IMR-90 (cell line): ENCODE measurements at regions not wholly inside any gene's neighbourhood (a gene's known extent, or its start where the extent isn't known, plus 50 kb on each side); places are given as distances from the start of the nearest gene placed in this dataset.

ENCODE experiments used
- ATAC-seq: fragments of 200-7000 bp; cut with Tn5 transposase; 2 replicates; pipeline ENCODE4 v1.9.1; 2020; ENCODE audit warnings: low read depth, mild to moderate bottlenecking, moderate library complexity
- BruUV-seq: library from RNA; stranded (reverse); fragments of 400-500 nt; replicated peaks from 2 replicates; lab custom pipeline; 2021; lab: Mats Ljungman, UMichigan
- CTCF ChIA-PET: fragments of 300-600 bp; formaldehyde crosslinking; extraction: SDS; loops from one replicate; lab custom pipeline; 2021; ENCODE audit warnings: antibody characterized with exemption; lab: Yijun Ruan, JAX
- POLR2A ChIA-PET: fragments of 300-600 bp; sonication (Branson Sonifier 250); formaldehyde crosslinking; loops from one replicate; lab custom pipeline; 2022; ENCODE audit warnings: antibody characterized with exemption; ENCODE audit not compliant: unreplicated experiment; lab: Charles Lee
- DNase-seq: peaks from one replicate; pipeline ENCODE4 v3.0.0; 2013
- H2AFZ ChIP-seq: replicated peaks from 2 replicates; pipeline ENCODE3; 2013; ENCODE audit warnings: low read length, mild to moderate bottlenecking; ENCODE audit not compliant: poor library complexity
- H2AK5ac ChIP-seq: 2 replicates; pipeline ENCODE4 v1.6.1; 2013; ENCODE audit warnings: low read depth, low read length, inconsistent platforms
- H2AK9ac ChIP-seq: replicated peaks from 2 replicates; pipeline ENCODE3; 2013; ENCODE audit warnings: mild to moderate bottlenecking, low read depth, low read length, moderate library complexity; ENCODE audit not compliant: poor library complexity
- H2BK120ac ChIP-seq: 2 replicates; pipeline ENCODE4 v1.6.1; 2013; ENCODE audit warnings: low read depth, low read length, inconsistent platforms
- H2BK15ac ChIP-seq: 3 replicates; pipeline ENCODE4 v1.6.1; 2013; ENCODE audit warnings: low read depth, low read length, inconsistent platforms
- H2BK20ac ChIP-seq: 2 replicates; pipeline ENCODE4 v1.6.1; 2013; ENCODE audit warnings: low read depth, mild to moderate bottlenecking, inconsistent platforms, low read length, moderate library complexity
- H2BK5ac ChIP-seq: 2 replicates; pipeline ENCODE4 v1.6.1; 2013; ENCODE audit warnings: mild to moderate bottlenecking, low read depth, low read length, inconsistent platforms; ENCODE audit not compliant: poor library complexity, severe bottlenecking
- H3K14ac ChIP-seq: replicated peaks from 2 replicates; pipeline ENCODE4 v1.6.1; 2013; ENCODE audit warnings: low read depth, low read length, inconsistent platforms
- H3K18ac ChIP-seq: 2 replicates; pipeline ENCODE4 v1.6.1; 2013; ENCODE audit warnings: low read depth, low read length, control low read depth
- H3K23ac ChIP-seq: 2 replicates; pipeline ENCODE4 v1.6.1; 2013; ENCODE audit warnings: low read depth, low read length, inconsistent platforms
- H3K27ac ChIP-seq: 2 replicates; pipeline ENCODE4 v1.5.1; 2013; ENCODE audit warnings: mild to moderate bottlenecking, control low read depth, low read length; ENCODE audit not compliant: insufficient read depth
- H3K27me3 ChIP-seq: 2 replicates; pipeline ENCODE4 v1.6.1; 2013; ENCODE audit warnings: low read length; ENCODE audit not compliant: control insufficient read depth, insufficient read depth
- H3K36me3 ChIP-seq: 2 replicates; pipeline ENCODE4 v1.6.1; 2013; ENCODE audit warnings: low read length, mixed read lengths; ENCODE audit not compliant: control insufficient read depth, insufficient read depth
- H3K4ac ChIP-seq: 2 replicates; pipeline ENCODE4 v1.6.1; 2013; ENCODE audit warnings: low read depth, low read length, inconsistent platforms
- H3K4me1 ChIP-seq: 2 replicates; pipeline ENCODE4 v1.6.1; 2013; ENCODE audit warnings: low read length, mixed read lengths; ENCODE audit not compliant: control insufficient read depth, insufficient read depth
- H3K4me2 ChIP-seq: 2 replicates; pipeline ENCODE4 v1.6.1; 2013; ENCODE audit warnings: low read depth, mild to moderate bottlenecking, control low read depth, low read length, moderate library complexity
- H3K4me3 ChIP-seq: 2 replicates; pipeline ENCODE4 v1.5.1; 2013; ENCODE audit warnings: low read depth, mild to moderate bottlenecking, control low read depth, low read length, moderate library complexity; ENCODE audit not compliant: insufficient read depth
- H3K56ac ChIP-seq: 2 replicates; pipeline ENCODE4 v1.6.1; 2013; ENCODE audit warnings: low read length, inconsistent platforms; ENCODE audit not compliant: insufficient read depth; ENCODE audit errors: extremely low read depth
- H3K79me1 ChIP-seq, 2 experiments: 2 replicates each; pipeline ENCODE4 v1.6.1; 2013; ENCODE audit warnings: low read length in 2 of 2, inconsistent platforms in 1 of 2, low read depth in 1 of 2
- H3K9ac ChIP-seq: 2 replicates; pipeline ENCODE4 v1.6.1; 2013; ENCODE audit warnings: low read depth, low read length, control low read depth
- H3K9me1 ChIP-seq: 2 replicates; pipeline ENCODE4 v1.6.1; 2013; ENCODE audit warnings: low read length, inconsistent platforms; ENCODE audit not compliant: insufficient read depth
- H3K9me3 ChIP-seq: 2 replicates; pipeline ENCODE4 v1.6.1; 2013; ENCODE audit warnings: low read length; ENCODE audit not compliant: control insufficient read depth, insufficient read depth
- H4K20me1 ChIP-seq: 2 replicates; pipeline ENCODE4 v1.6.1; 2013; ENCODE audit warnings: low read length, inconsistent platforms; ENCODE audit not compliant: insufficient read depth
- H4K5ac ChIP-seq: 2 replicates; pipeline ENCODE4 v1.6.1; 2013; ENCODE audit warnings: mild to moderate bottlenecking, low read depth, low read length, control low read depth
- H4K8ac ChIP-seq, 2 experiments: 2 replicates each; pipeline ENCODE4 v1.6.1; 2013; ENCODE audit warnings: low read depth in 2 of 2, low read length in 2 of 2, control low read depth in 1 of 2, inconsistent platforms in 1 of 2
- H4K91ac ChIP-seq: 2 replicates; pipeline ENCODE4 v1.6.1; 2013; ENCODE audit warnings: low read depth, low read length, inconsistent platforms; ENCODE audit not compliant: insufficient read depth
- FOS ChIP-seq: fragments of 150-350 bp; IDR thresholded peaks from 2 replicates; pipeline ENCODE4 v1.6.1; 2016; ENCODE audit warnings: low read depth, low read length
- MAZ ChIP-seq: IDR thresholded peaks from 2 replicates; pipeline ENCODE4 v1.6.1; 2012; ENCODE audit warnings: low read depth, mild to moderate bottlenecking, low read length, improper control_type of control experiment, moderate library complexity, borderline replicate concordance
- MXI1 ChIP-seq: IDR thresholded peaks from 2 replicates; pipeline ENCODE4 v1.6.1; 2012; ENCODE audit warnings: low read depth, mild to moderate bottlenecking, low read length, moderate library complexity, borderline replicate concordance
- RAD21 ChIP-seq: IDR thresholded peaks from 2 replicates; pipeline ENCODE4 v1.6.1; 2012; ENCODE audit warnings: low read length, improper control_type of control experiment
- RCOR1 ChIP-seq: IDR thresholded peaks from 2 replicates; pipeline ENCODE4 v1.6.1; 2012; ENCODE audit warnings: mild to moderate bottlenecking, low read length, improper control_type of control experiment; ENCODE audit not compliant: insufficient replicate concordance
- WGBS, 2 experiments: methylation state at CpG; one replicate each; pipeline versions ENCODE4 v1.1.5 to v1.1.7; 2013; ENCODE audit warnings: missing lambda C conversion rate in 2 of 2; ENCODE audit not compliant: insufficient read length in 1 of 2; ENCODE audit errors: extremely low coverage in 2 of 2; 5-methylcytosine and 5-hydroxymethylcytosine counted together
- dilution Hi-C: fragments of 300-500 bp; cut with HindIII; formaldehyde crosslinking; loops from one replicate; pipeline ENCODE4 v1.14.3; 2018; ENCODE audit warnings: low sequenced_read_pairs; ENCODE audit not compliant: unreplicated experiment
- in situ Hi-C: fragments of 300-500 bp; cut with MboI; formaldehyde crosslinking; loops from 3 replicates; pipeline ENCODE4 v1.14.3; 2019; ENCODE audit warnings: low sequenced_read_pairs, inconsistent platforms, mixed read lengths
- intact Hi-C: fragments of 100-400 bp; cut with micrococcal nuclease; formaldehyde crosslinking; loops from 2 replicates; pipeline ENCODE4 v1.10.0; 2022
- TF ChIP-seq, protein P1 (sequence below): conservative IDR thresholded peaks from 2 replicates; pipeline ENCODE4 v1.5.1; 2012; ENCODE audit warnings: mild to moderate bottlenecking, low read depth, low read length, improper control_type of control experiment
- TF ChIP-seq, protein P2 (sequence below): fragments of 150-350 bp; IDR thresholded peaks from 2 replicates; pipeline ENCODE4 v1.6.1; 2017; ENCODE audit warnings: mild to moderate bottlenecking, antibody characterized with exemption, low read length, low read depth

GRCh38 chr9:91043056-91043810 lies 241.6 kb downstream of the SYK start:
- no peak overlapping the region for H2AK9ac ChIP-seq
- peak overlapping the region; percentile 45; the same call in 1 of the 2 replicates for H3K4ac ChIP-seq
- no peak overlapping the region for H4K5ac ChIP-seq
- WGBS, 2 experiments = 95% methylated on average over 7 of the region's 18 CpGs; no CpG with 5 or more reads in 1 of the 2 experiments
- no peak overlapping the region; the same call in 1 of the 2 replicates for H4K91ac ChIP-seq
- no peak overlapping the region for H3K9ac ChIP-seq
- no peak overlapping the region for H3K4me2 ChIP-seq
- H3K27ac ChIP-seq = no peak overlapping the region
- no peak overlapping the region for H3K23ac ChIP-seq
- no peak overlapping the region for H3K4me3 ChIP-seq
- no peak overlapping the region for H3K18ac ChIP-seq
- no peaks in the 10 kb centered on the region for H4K20me1 ChIP-seq
- CTCF ChIA-PET = no interaction called here
- ATAC-seq (no peak), DNase-seq (no peak)
- peak overlapping the region; percentile 35 for H2AK5ac ChIP-seq
- no peaks in the 10 kb centered on the region for H3K36me3 ChIP-seq
- 0 out of 2 replicates have a peak overlapping the region, but pooled peaks have one; percentile 31 for H3K14ac ChIP-seq
- TF ChIP-seq RAD21 (no peak), MXI1 (no peak), FOS (no peak), MAZ (no peak), RCOR1 (no peak)
- TF ChIP-seq, protein P1, sequence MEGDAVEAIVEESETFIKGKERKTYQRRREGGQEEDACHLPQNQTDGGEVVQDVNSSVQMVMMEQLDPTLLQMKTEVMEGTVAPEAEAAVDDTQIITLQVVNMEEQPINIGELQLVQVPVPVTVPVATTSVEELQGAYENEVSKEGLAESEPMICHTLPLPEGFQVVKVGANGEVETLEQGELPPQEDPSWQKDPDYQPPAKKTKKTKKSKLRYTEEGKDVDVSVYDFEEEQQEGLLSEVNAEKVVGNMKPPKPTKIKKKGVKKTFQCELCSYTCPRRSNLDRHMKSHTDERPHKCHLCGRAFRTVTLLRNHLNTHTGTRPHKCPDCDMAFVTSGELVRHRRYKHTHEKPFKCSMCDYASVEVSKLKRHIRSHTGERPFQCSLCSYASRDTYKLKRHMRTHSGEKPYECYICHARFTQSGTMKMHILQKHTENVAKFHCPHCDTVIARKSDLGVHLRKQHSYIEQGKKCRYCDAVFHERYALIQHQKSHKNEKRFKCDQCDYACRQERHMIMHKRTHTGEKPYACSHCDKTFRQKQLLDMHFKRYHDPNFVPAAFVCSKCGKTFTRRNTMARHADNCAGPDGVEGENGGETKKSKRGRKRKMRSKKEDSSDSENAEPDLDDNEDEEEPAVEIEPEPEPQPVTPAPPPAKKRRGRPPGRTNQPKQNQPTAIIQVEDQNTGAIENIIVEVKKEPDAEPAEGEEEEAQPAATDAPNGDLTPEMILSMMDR = no peak
- TF ChIP-seq, protein P2, sequence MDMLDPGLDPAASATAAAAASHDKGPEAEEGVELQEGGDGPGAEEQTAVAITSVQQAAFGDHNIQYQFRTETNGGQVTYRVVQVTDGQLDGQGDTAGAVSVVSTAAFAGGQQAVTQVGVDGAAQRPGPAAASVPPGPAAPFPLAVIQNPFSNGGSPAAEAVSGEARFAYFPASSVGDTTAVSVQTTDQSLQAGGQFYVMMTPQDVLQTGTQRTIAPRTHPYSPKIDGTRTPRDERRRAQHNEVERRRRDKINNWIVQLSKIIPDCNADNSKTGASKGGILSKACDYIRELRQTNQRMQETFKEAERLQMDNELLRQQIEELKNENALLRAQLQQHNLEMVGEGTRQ = no peak
- no TSS peak for BruUV-seq
- peaks cover 20% of the 10 kb centered on the region for H3K4me1 ChIP-seq
- H2AFZ ChIP-seq = no peak overlapping the region
- intact Hi-C loops (no loop called here), in situ Hi-C loops (no loop called here), dilution Hi-C loops (no loop called here)
- peak overlapping the region; percentile 43; the same call in 1 of the 3 replicates for H2BK15ac ChIP-seq
- no peak overlapping the region for H3K56ac ChIP-seq
- H3K79me1 ChIP-seq = peaks cover 0 to 17% of the 10 kb centered on the region in 2 experiments; a peak in 3 of 4 replicates
- no peaks in the 10 kb centered on the region for H3K27me3 ChIP-seq
- H3K9me1 ChIP-seq = peaks cover 26% of the 10 kb centered on the region
- H2BK5ac ChIP-seq = no peak overlapping the region
- POLR2A ChIA-PET = no interaction called here
- peak overlapping the region; percentile 18; the same call in 1 of the 2 replicates for H2BK20ac ChIP-seq
- no peak overlapping the region for H2BK120ac ChIP-seq
- no peak overlapping the region for H4K8ac ChIP-seq
- no peaks in the 10 kb centered on the region for H3K9me3 ChIP-seq
